Ovary (tissue), 7 donors: ENCODE measurements at regions not wholly inside any gene's neighbourhood (a gene's known extent, or its start where the extent isn't known, plus 50 kb on each side); places are given as distances from the start of the nearest gene placed in this dataset.

Source experiments
- DNase-seq, 5 donors: peaks; one replicate each; pipeline ENCODE4 v3.0.0-alpha.2; 2019 to 2020
- H3K27ac ChIP-seq, 2 donors: fragments of 200-600 bp; one replicate each; pipeline versions ENCODE4 v1.5.1 to v1.8.0; 2019 to 2022
- H3K27me3 ChIP-seq: fragments of 200-600 bp; one replicate; pipeline ENCODE4 v1.8.0; 2022
- H3K36me3 ChIP-seq: fragments of 200-600 bp; sonication (generic); one replicate; pipeline ENCODE4 v1.5.1; 2019
- H3K4me1 ChIP-seq: one replicate; pipeline ENCODE4 v1.8.1; 2013; ENCODE audit warnings: mild to moderate bottlenecking, moderate library complexity; ENCODE audit not compliant: insufficient read depth
- H3K4me3 ChIP-seq: fragments of 200-600 bp; sonication (generic); one replicate; pipeline ENCODE4 v1.5.1; 2017
- H3K9me3 ChIP-seq, 2 donors: fragments of 200-600 bp in 1 of 2; sonication (generic) in 1 of 2; one replicate each; pipeline versions ENCODE4 v1.5.1 to v1.8.1; 2013 to 2019; ENCODE audit warnings: mild to moderate bottlenecking in 1 of 2, moderate library complexity in 1 of 2
- EP300 ChIP-seq: sonication (generic); formaldehyde crosslinking; IDR thresholded peaks from one replicate; pipeline ENCODE4 v1.6.1; 2017; ENCODE audit warnings: antibody characterized with exemption
- POLR2A ChIP-seq: fragments of 450-650 bp; IDR thresholded peaks from one replicate; pipeline ENCODE4 v1.6.1; 2017; ENCODE audit warnings: antibody characterized with exemption, mild to moderate bottlenecking, moderate library complexity
- WGBS, 3 donors: extraction: QIAGEN DNeasy Blood & Tissue Kit in 1 of 3; methylation state at CpG; one replicate each; pipeline versions ENCODE4 v1.1.5 to v1.1.7; 2013 to 2017; 5-methylcytosine and 5-hydroxymethylcytosine counted together
- intact Hi-C, 4 donors: fragments of 100-400 bp; cut with DNase I; formaldehyde crosslinking; loops; one replicate each; pipeline versions ENCODE4 v1.11.0 to v1.15.1; 2022 to 2023
- TF ChIP-seq, protein P1 (sequence below), 3 donors: fragments of 450-650 bp in 2 of 3; fragments of 200-600 bp in 1 of 3; IDR thresholded peaks; one replicate each; pipeline versions ENCODE4 v1.5.1 to v1.8.0; 2016 to 2022; ENCODE audit warnings: antibody characterized with exemption in 3 of 3, mild to moderate bottlenecking in 1 of 3
- donor health status: DM: no; HTN: no; CAD: no; lungs with moderate emphysema.
- donor health status: DM: no; HTN: no; CAD: no.
- donor health status: Bipolar disorder and iron deficiency.
- donor health status: DM: no; HTN: no; CAD: no.
- donor health status: DM: yes; HTN: yes; CAD: no.

DNA sequence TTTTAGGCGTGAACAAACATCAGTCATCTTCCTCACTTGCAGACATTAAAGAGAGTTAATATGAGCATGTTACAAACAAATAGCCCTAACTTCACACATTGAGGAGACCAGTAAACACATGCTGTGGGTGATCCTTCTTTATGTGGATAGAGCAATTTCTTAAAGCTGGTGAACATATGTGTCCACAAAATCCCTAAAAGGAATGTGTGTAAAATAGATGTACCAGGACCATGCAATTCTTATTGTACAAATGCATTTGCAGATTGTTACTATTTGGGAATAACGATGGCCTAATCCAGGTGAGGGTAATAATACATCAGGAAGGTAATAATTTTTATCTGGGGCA lies 228.9 kb downstream of the ALDH8A1 start:
- no peak for DNase-seq
- H3K27ac ChIP-seq, result no peak overlapping the region
- WGBS, 3 donors, result 32 to 43% (median 40%) methylated on average over 2 of the region's 2 CpGs
- TF ChIP-seq POLR2A (no peak), EP300 (no peak)
- TF ChIP-seq, protein P1, sequence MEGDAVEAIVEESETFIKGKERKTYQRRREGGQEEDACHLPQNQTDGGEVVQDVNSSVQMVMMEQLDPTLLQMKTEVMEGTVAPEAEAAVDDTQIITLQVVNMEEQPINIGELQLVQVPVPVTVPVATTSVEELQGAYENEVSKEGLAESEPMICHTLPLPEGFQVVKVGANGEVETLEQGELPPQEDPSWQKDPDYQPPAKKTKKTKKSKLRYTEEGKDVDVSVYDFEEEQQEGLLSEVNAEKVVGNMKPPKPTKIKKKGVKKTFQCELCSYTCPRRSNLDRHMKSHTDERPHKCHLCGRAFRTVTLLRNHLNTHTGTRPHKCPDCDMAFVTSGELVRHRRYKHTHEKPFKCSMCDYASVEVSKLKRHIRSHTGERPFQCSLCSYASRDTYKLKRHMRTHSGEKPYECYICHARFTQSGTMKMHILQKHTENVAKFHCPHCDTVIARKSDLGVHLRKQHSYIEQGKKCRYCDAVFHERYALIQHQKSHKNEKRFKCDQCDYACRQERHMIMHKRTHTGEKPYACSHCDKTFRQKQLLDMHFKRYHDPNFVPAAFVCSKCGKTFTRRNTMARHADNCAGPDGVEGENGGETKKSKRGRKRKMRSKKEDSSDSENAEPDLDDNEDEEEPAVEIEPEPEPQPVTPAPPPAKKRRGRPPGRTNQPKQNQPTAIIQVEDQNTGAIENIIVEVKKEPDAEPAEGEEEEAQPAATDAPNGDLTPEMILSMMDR (IDR thresholded peaks at IDR 0.05), result no peak
- no peaks in the 10 kb centered on the region for H3K9me3 ChIP-seq
- intact Hi-C loops, result no loop called here
- H3K4me1 ChIP-seq, result peaks cover 19% of the 10 kb centered on the region
- H3K27me3 ChIP-seq, result no peaks in the 10 kb centered on the region
- H3K4me3 ChIP-seq, result no peak overlapping the region
- H3K36me3 ChIP-seq, result no peaks in the 10 kb centered on the region

DNA sequence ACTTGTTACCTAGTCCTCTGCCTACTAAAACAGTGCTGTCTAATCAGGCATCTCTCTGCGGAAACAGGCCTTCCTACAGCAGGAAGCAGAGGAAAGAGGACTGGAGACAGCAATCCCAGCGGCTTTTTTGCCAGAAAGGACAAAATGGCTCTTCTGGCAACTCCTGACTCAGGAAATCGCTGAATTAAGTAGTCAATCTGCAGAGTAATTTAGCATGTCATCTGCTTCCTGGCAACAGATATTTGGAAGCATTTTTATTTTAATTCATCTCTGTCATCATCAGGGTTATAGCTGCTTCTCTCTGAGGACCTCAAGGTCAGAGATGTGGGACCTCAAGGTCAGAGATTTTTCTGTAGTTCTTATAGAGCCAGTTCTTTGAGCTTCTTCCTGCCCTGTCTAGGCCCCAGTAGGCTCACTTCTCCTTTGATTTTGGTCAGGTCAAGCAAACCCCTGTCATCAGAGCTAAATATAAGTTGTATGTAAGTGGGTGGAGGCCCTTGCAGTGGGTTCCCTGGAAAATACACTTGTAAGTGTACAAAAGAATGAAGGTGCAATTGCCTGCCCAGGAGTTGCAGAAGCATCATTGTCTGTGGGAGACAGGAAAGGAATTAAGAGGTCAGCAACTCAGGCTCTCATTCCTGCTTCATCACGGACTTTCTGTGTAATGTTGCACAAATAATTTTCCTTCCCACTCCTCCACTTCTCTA lies 229.4 kb downstream of the ALDH8A1 start:
- H3K27ac ChIP-seq, result peak overlapping the region in 1 of 2 donors; percentile 55
- no peaks in the 10 kb centered on the region for H3K36me3 ChIP-seq
- intact Hi-C loops, result no loop called here
- H3K9me3 ChIP-seq, result no peaks in the 10 kb centered on the region
- no peaks in the 10 kb centered on the region for H3K27me3 ChIP-seq
- no peak for DNase-seq
- 22 to 32% (median 26%) methylated on average over 4 of the region's 4 CpGs for WGBS, 3 donors
- TF ChIP-seq, protein P1 (IDR thresholded peaks at IDR 0.05), result no peak
- TF ChIP-seq POLR2A, result no peak
- no peak for TF ChIP-seq EP300
- H3K4me1 ChIP-seq, result peaks cover 19% of the 10 kb centered on the region
- H3K4me3 ChIP-seq, result no peak overlapping the region

- intact Hi-C loops, result no loop called here
- whole genome bisulfite sequencing, 3 donors, result 28 to 42% (median 34%) methylated on average over 2 of the region's 2 CpGs
- DNase-seq, result no peak
- Histone ChIP-seq H3K4me3 (no peak overlapping the region), H3K27ac (peak overlapping the region in 1 of 2 donors; percentile 55), H3K27me3 (no peaks in the 10 kb centered on the region), H3K9me3 (no peaks in the 10 kb centered on the region), H3K4me1 (peaks cover 18% of the 10 kb centered on the region), H3K36me3 (no peaks in the 10 kb centered on the region)
- TF ChIP-seq POLR2A (no peak), EP300 (no peak)
Measured at GRCh38 chr6:134719911-134720310, 230.0 kb downstream of the ALDH8A1 start.

GRCh38 chr6:134719286-134719685 lies 230.6 kb downstream of the ALDH8A1 start:
- WGBS, 3 donors, result 38 to 56% (median 43%) methylated on average over 6 of the region's 6 CpGs
- Histone ChIP-seq H3K36me3 (no peaks in the 10 kb centered on the region), H3K4me3 (no peak overlapping the region), H3K27me3 (no peaks in the 10 kb centered on the region), H3K9me3 (no peaks in the 10 kb centered on the region), H3K27ac (peak overlapping the region in 1 of 2 donors; percentile 55), H3K4me1 (peaks cover 15% of the 10 kb centered on the region)
- TF ChIP-seq, protein P1 (IDR thresholded peaks at IDR 0.05), result no peak
- no peak for TF ChIP-seq EP300
- TF ChIP-seq POLR2A, result no peak
- intact Hi-C loops, result no loop called here
- no peak for DNase-seq

DNA sequence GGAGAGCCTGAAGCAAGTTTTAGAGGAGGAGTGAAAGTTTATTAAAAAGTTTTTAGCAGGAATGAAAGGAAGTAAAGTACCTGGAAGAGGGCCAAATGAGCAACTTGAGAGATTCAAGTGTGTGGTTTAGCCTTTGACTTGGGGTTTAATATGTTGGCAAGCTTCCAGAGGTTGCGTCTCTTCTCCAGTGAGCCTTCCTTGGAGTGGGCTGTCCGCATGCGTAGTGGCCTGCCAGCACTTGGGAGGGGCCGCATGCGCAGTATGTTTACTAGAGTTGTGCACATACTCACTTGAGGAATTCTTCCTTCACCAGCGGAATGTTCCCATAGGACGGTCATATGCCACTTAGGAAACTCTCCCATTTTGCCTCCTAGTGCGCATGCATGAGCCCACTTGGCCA lies 235.2 kb downstream of the ALDH8A1 start:
- Histone ChIP-seq H3K27me3 (no peaks in the 10 kb centered on the region), H3K36me3 (no peaks in the 10 kb centered on the region), H3K4me3 (no peak overlapping the region), H3K4me1 (peaks cover 3% of the 10 kb centered on the region), H3K27ac (no peak overlapping the region), H3K9me3 (no peaks in the 10 kb centered on the region)
- TF ChIP-seq EP300 (no peak), POLR2A (no peak)
- TF ChIP-seq, protein P1 (IDR thresholded peaks at IDR 0.05), result no peak
- intact Hi-C loops, result no loop called here
- 78 to 83% (median 80%) methylated on average over 8 of the region's 8 CpGs for WGBS, 3 donors
- no peak for DNase-seq
